HCT116 (cell line): ENCODE measurements at regions not wholly inside any gene's neighbourhood (a gene's known extent, or its start where the extent isn't known, plus 50 kb on each side); places are given as distances from the start of the nearest gene placed in this dataset.
"Not testable (repeated sequence)": the region's sequence is repeated elsewhere in the genome, so short reads cannot be mapped to it uniquely, and the experiment has no call there.

Experiments used
- ATAC-seq: fragments of 200-7000 bp; cut with Tn5 transposase; 2 replicates; pipeline ENCODE4 v1.9.1; 2020; ENCODE audit warnings: mild to moderate bottlenecking, moderate library complexity
- BruUV-seq: library from RNA; stranded (reverse); fragments of 400-500 nt; replicated peaks from 2 replicates; lab custom pipeline; 2021; lab: Mats Ljungman, UMichigan
- CTCF ChIA-PET: fragments of 300-600 bp; sonication (Branson Sonifier 250); formaldehyde crosslinking; loops from one replicate; lab custom pipeline; 2021; ENCODE audit warnings: antibody characterized with exemption; lab: Charles Lee
- POLR2A ChIA-PET: fragments of 300-600, 350-600 bp; sonication (Branson Sonifier 250); formaldehyde crosslinking; loops from one replicate; lab custom pipeline; 2021; ENCODE audit warnings: antibody characterized with exemption; lab: Charles Lee
- RAD21 ChIA-PET, 2 experiments: fragments of 300-600 bp; sonication (Branson Sonifier 250); formaldehyde crosslinking; loops; one replicate each; lab custom pipeline; 2023; ENCODE audit warnings: low total read pairs in 2 of 2; ENCODE audit not compliant: uncharacterized antibody in 2 of 2, unreplicated experiment in 2 of 2, low non-redundant PET in 1 of 2; lab: Charles Lee
- DNase-seq: peaks from one replicate; pipeline ENCODE4 v3.0.0-alpha.2; 2010; ENCODE audit warnings: low read depth, low spot score
- H2AFZ ChIP-seq: fragments of 200-600 bp; shearing (Covaris generic), sonication (generic); 2 replicates; pipeline ENCODE4 v1.6.1; 2017; ENCODE audit warnings: low read depth, mixed run types, mixed read lengths, antibody characterized with exemption, low read length; ENCODE audit not compliant: poor library complexity, severe bottlenecking
- H3K27ac ChIP-seq: 2 replicates; pipeline ENCODE4 v1.5.1; 2012; ENCODE audit warnings: low read depth, low read length
- H3K27me3 ChIP-seq: fragments of 200-600 bp; sonication (generic); 2 replicates; pipeline ENCODE4 v1.6.1; 2016; ENCODE audit warnings: mixed run types, low read length, mixed read lengths; ENCODE audit not compliant: insufficient read depth
- H3K36me3 ChIP-seq, 2 experiments: fragments of 200-500 bp in 1 of 2; fragments of 200-600 bp in 1 of 2; sonication (Bioruptor generic) in 1 of 2; sonication (generic) in 1 of 2; 2 replicates each; pipeline versions ENCODE4 v1.5.1 to v1.6.1; 2014 to 2016; ENCODE audit warnings: low read length in 2 of 2, inconsistent platforms in 1 of 2, mixed read lengths in 1 of 2, mixed run types in 1 of 2; ENCODE audit not compliant: insufficient read depth in 2 of 2, control insufficient read depth in 1 of 2
- H3K4me1 ChIP-seq, 2 experiments: fragments of 200-600 bp in 1 of 2; sonication (generic) in 1 of 2; 2 replicates each; pipeline versions ENCODE4 v1.5.1 to v1.6.1; 2012 to 2017; ENCODE audit warnings: low read length in 2 of 2, inconsistent platforms in 1 of 2, mild to moderate bottlenecking in 1 of 2, mixed read lengths in 1 of 2, mixed run types in 1 of 2, moderate library complexity in 1 of 2; ENCODE audit not compliant: insufficient read depth in 2 of 2, control insufficient read depth in 1 of 2
- H3K4me2 ChIP-seq: fragments of 200-600 bp; sonication (generic); 2 replicates; pipeline ENCODE4 v1.6.1; 2017; ENCODE audit warnings: mixed run types, low read length, mixed read lengths
- H3K4me3 ChIP-seq, 2 experiments: fragments of 200-600 bp in 1 of 2; sonication (generic) in 1 of 2; replicated peaks in 1 of 2; 2 replicates each; pipeline ENCODE4 v1.5.1; 2011 to 2016; ENCODE audit warnings: low read length in 2 of 2, control low read depth in 1 of 2, low read depth in 1 of 2, mild to moderate bottlenecking in 1 of 2, mixed read lengths in 1 of 2, mixed run types in 1 of 2
- H3K79me2 ChIP-seq: fragments of 200-600 bp; sonication (generic); 2 replicates; pipeline ENCODE4 v1.6.1; 2017; ENCODE audit warnings: mild to moderate bottlenecking, mixed run types, low read length, moderate library complexity, mixed read lengths; ENCODE audit not compliant: insufficient read depth
- H3K9ac ChIP-seq: fragments of 200-600 bp; sonication (generic); 2 replicates; pipeline ENCODE4 v1.6.1; 2016; ENCODE audit warnings: low read length, mixed read lengths
- H3K9me2 ChIP-seq: fragments of 200-600 bp; sonication (generic), shearing (Covaris generic); 2 replicates; pipeline ENCODE4 v1.6.1; 2017; ENCODE audit warnings: mixed run types, mild to moderate bottlenecking, moderate library complexity; ENCODE audit not compliant: insufficient read depth
- H3K9me3 ChIP-seq, 2 experiments: fragments of 200-500 bp in 1 of 2; fragments of 200-600 bp in 1 of 2; sonication (Bioruptor generic) in 1 of 2; sonication (generic) in 1 of 2; 2 replicates each; pipeline ENCODE4 v1.6.1; 2014 to 2017; ENCODE audit warnings: low read length in 2 of 2, mixed read lengths in 2 of 2, inconsistent platforms in 1 of 2, low read depth in 1 of 2, mild to moderate bottlenecking in 1 of 2, mixed run types in 1 of 2, moderate library complexity in 1 of 2; ENCODE audit not compliant: control insufficient read depth in 1 of 2, insufficient read depth in 1 of 2
- H4K20me1 ChIP-seq: fragments of 200-600 bp; sonication (generic), shearing (Covaris generic); 2 replicates; pipeline ENCODE4 v1.6.1; 2017; ENCODE audit warnings: mixed run types, mild to moderate bottlenecking, moderate library complexity; ENCODE audit not compliant: insufficient read depth
- CBX3 ChIP-seq: IDR thresholded peaks from 2 replicates; pipeline ENCODE4 v1.6.1; 2012; ENCODE audit warnings: low read depth
- ELF1 ChIP-seq: IDR thresholded peaks from 2 replicates; pipeline ENCODE4 v1.6.1; 2012; ENCODE audit warnings: low read depth, borderline replicate concordance
- EZH2phosphoT487 ChIP-seq: fragments of 200-600 bp; IDR thresholded peaks from 2 replicates; pipeline ENCODE4 v1.6.1; 2018; ENCODE audit warnings: antibody characterized with exemption, borderline replicate concordance
- FOSL1 ChIP-seq: IDR thresholded peaks from 2 replicates; pipeline ENCODE4 v1.6.1; 2012; ENCODE audit warnings: low read depth
- JUND ChIP-seq: IDR thresholded peaks from 2 replicates; pipeline ENCODE4 v1.6.1; 2012
- SIN3A ChIP-seq: IDR thresholded peaks from 2 replicates; pipeline ENCODE4 v1.6.1; 2012; ENCODE audit warnings: low read depth
- SP1 ChIP-seq: IDR thresholded peaks from 2 replicates; pipeline ENCODE4 v1.6.1; 2012; ENCODE audit warnings: low read depth
- SRF ChIP-seq: IDR thresholded peaks from 2 replicates; pipeline ENCODE4 v1.6.1; 2012; ENCODE audit warnings: low read depth
- YY1 ChIP-seq: IDR thresholded peaks from 2 replicates; pipeline ENCODE4 v1.6.1; 2011; ENCODE audit warnings: low read length, low read depth, moderate library complexity, mild to moderate bottlenecking; ENCODE audit not compliant: insufficient replicate concordance; ENCODE audit errors: extremely low read depth
- ZNF274 ChIP-seq: fragments of 200-500 bp; sonication (Bioruptor generic); IDR thresholded peaks from 2 replicates; pipeline ENCODE4 v1.6.1; 2014; ENCODE audit warnings: mild to moderate bottlenecking, low read depth, low read length, inconsistent platforms
- intact Hi-C: fragments of 100-400 bp; cut with micrococcal nuclease; formaldehyde crosslinking; loops from 2 replicates; pipeline ENCODE4 v1.10.0; 2022
- TF ChIP-seq, protein P1 (sequence below): IDR thresholded peaks from 2 replicates; pipeline ENCODE4 v1.6.1; 2012

DNA sequence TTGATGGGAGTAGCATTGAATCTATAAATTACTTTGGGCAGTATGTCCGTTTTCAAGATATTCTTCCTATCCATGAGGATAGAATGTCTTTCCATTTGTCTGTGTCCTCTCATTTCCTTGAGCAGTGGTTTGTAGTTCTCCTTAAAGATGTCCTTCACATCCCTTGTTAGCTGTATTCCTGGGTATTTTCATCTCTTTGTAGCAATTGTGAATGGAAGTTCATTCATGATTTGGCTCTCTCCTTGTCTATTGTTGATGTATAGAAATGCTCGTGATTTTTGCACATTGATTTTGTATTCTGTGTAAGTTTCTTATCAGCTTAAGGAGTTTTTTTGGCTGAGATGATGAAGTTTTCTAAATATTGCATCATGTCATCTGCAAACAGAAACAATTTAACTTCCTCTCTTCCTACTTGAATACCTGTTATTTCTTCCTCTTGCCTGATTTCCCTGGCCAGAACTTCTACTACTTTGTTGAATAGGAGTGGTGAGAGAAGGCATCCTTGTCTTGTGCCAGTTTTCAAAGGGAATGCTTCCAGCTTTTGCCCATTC is 741.0 kb downstream of the TMTC2 start:
- H3K79me2 ChIP-seq, POLR2A ChIA-PET, intact Hi-C loops, H3K4me3 ChIP-seq, H3K4me2 ChIP-seq, DNase-seq, H4K20me1 ChIP-seq, H2AFZ ChIP-seq, H3K36me3 ChIP-seq, BruUV-seq, H3K9me3 ChIP-seq, H3K27me3 ChIP-seq, CTCF ChIA-PET, H3K4me1 ChIP-seq, ATAC-seq, RAD21 ChIA-PET, H3K9ac ChIP-seq, H3K9me2 ChIP-seq, H3K27ac ChIP-seq: not testable (repeated sequence)

DNA sequence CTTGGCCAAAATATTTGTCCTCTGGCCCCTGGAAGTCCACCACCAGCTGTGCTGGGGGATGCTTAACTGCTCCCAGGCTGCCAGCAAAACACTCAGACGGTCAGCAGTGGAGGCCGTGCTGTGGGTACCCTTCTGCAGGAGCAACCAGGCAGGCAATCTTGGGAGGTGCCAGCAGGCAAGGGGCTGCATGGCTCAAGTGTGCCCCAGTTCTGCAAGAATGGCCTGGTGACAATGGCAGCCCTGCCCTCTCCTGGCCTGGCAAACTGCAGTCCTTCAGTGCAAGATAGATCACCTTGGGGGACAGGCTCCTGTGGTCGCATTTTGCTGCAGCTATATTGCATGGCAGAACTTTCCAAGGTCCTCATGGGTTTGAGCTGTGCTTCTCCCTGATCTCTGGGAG is 728.3 kb downstream of the TMTC2 start:
- no peaks in the 10 kb centered on the region for H4K20me1 ChIP-seq
- H3K9me3 ChIP-seq, result no peaks in the 10 kb centered on the region
- DNase-seq (no peak), ATAC-seq (no peak)
- no peaks in the 10 kb centered on the region for H3K27me3 ChIP-seq
- no peaks in the 10 kb centered on the region; the same call in 1 of the 2 replicates for H3K9me2 ChIP-seq
- no peak overlapping the region for H3K4me2 ChIP-seq
- H3K27ac ChIP-seq, result no peak overlapping the region
- no peak overlapping the region for H2AFZ ChIP-seq
- H3K4me1 ChIP-seq, result no peaks in the 10 kb centered on the region
- CTCF ChIA-PET, result no interaction called here
- H3K4me3 ChIP-seq, result no peak overlapping the region
- H3K79me2 ChIP-seq, result no peaks in the 10 kb centered on the region
- no TSS peak for BruUV-seq
- H3K36me3 ChIP-seq, result no peaks in the 10 kb centered on the region
- intact Hi-C loops, result no loop called here
- RAD21 ChIA-PET, result no interaction called here
- POLR2A ChIA-PET, result no interaction called here
- H3K9ac ChIP-seq, result no peak overlapping the region
- TF ChIP-seq SP1 (no peak), CBX3 (no peak), SIN3A (no peak), SRF (no peak), YY1 (no peak), JUND (no peak), EZH2phosphoT487 (no peak), ZNF274 (no peak), ELF1 (no peak), FOSL1 (no peak)
- TF ChIP-seq, protein P1, sequence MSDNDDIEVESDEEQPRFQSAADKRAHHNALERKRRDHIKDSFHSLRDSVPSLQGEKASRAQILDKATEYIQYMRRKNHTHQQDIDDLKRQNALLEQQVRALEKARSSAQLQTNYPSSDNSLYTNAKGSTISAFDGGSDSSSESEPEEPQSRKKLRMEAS, result no peak
